ENCODE measurements at regions not wholly inside any gene's neighbourhood (a gene's known extent, or its start where the extent isn't known, plus 50 kb on each side); places are given as distances from the start of the nearest gene placed in this dataset.

DNA sequence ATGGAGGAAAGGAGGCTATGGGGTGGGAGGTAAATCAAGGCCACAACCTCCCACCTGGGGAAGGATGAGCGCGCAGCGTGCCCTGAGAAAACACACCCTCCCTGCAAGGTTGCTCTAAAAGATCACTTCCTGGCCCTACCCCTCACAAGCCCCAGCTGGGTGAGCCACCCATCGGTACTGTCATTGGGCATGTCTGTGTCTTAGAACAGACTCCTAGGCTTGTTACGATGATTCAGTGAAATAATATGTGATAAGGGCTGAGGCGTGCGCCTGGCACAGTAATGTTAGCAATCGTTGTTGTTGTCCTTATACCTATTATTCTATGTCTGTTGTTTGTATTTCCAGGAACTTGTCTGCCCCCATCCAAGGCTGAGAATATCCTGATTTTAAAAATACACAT lies 175.1 kb downstream of the ZFP36L2 start:
- DNase-seq, result no peak

- no peak for DNase-seq
These were observed 175.5 kb downstream of the ZFP36L2 start for GRCh38 chr2:43050866-43051265.

DNA sequence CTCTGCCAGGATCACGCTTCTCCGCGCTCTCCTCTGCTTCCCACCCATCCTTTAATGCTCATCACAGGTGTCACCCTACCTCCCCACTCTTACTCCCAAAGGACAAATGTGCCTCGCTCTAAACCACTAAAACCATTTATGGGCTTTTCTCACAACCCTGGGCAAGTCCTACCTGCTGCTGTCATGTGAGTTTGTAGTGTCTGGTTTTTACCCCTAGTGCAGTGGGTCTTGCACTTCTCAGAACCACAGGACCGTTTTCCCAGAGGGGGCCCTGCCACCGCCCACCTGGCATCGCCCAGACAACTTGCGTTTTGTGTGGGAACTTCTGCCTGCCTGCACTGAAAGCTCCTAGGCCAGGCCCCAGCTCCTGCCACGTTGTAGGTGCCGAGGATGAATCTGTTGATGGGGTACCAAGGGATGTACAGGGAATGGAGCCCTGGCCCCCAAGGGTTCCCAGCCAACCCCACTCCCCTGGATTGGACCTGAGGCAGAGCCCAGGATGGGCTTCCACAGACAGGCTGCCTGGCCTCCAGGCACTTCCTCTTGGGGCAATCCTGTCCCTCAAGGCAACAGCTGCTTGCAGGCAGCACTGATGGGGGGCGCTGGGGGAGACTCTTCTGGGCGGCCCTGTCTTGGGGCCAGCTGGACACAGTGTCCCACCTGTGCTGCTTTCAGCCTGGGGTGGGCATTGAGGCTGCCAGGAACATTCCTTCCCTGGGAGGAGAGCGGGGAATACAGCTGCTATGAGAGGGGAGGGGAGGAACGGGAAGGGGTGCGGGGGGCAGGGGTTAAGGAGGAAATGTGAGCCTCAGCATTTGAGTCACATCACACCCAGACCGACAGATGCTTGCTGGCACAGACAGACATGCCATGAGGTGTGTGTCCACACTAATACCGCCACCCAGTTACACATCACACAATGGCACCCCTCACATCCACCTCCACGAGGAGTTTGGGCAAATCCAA lies 176.3 kb downstream of the ZFP36L2 start:
- DNase-seq, result no peak

DNA sequence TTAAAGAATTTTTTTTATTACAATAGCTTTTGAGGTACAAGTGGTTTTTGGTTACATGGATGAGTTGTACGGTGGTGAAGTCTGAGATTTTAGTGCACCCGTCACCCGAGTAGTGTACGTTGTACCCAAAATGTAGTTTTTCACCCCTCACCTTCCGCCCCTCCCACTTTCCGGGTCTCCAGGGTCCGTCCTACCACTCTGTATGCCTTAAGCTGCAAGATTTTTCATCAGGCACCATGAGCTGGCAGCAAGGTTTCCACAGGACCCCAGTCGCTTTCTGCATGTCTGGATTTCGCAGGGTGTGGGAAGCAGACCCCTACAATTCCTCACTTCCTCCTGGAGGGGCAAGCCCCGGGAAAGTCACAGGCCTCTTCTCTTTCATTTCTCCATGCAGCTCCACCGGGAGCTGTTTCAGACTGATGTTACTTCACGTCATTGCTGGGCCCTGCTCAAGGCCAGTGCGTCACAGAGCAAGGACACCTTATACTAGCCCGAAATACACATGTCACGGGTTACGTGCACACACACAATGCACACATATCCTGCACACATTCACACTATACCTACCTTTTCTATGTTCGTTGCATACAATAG lies 179.1 kb downstream of the ZFP36L2 start:
- no peak for DNase-seq

GRCh38 chr2:43045866-43046265 lies 180.5 kb downstream of the ZFP36L2 start:
- no peak for DNase-seq

DNA sequence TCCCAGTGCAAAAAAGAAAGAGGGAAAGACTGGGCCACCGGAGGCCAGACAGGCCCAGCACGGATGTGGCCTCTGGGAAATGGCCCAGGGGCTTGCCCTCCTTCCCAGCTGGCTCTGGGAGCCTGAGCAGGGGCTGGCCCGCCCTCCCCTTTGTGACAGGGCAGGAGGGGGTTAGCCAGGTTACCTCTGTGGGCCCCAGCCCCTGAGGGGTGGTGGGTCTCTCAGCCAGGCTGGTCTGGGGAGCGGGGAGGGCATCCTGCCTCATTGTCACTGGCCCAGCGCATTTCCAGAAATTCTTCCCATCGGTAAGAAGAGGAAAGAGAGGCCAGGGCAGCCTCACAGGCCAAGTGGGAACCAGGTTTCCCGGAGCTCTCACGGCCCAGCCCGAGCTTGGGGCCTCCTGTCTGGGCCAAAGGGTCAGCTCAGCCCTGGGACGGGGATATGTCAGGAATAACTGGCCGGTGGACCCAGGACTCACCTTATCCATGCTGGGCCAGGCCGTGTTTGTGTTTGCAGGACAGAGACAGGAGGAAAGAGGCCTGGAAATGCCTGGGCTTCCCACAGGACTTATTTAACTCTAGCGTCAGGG lies 182.2 kb downstream of the ZFP36L2 start:
- DNase-seq, result no peak

GRCh38 chr2:43043553-43043870 lies 182.9 kb downstream of the ZFP36L2 start:
- no peak for DNase-seq

GRCh38 chr2:43041661-43042360 lies 184.6 kb downstream of the ZFP36L2 start:
- DNase-seq, result no peak

DNA sequence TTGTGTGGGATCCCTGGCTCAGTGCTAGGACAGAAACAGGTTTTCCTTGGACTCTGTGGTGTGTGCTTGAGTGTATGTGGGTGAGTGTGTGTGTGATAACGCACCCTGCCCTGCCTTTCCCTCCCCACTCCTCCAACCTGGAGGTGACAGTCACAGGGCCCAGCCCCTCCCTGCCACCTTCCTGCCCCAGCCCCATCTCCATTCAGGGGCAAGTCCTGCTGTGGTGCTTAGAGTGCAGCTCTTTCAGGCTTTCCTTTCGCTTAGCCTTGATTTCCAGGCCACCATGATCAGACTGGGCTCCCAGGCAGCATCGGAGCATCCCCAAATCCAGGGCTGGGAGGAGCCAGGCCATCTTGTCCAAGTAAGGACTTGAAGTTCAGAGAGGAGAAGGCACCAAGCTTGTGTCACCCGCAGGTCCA lies 185.2 kb downstream of the ZFP36L2 start:
- no peak for DNase-seq

DNA sequence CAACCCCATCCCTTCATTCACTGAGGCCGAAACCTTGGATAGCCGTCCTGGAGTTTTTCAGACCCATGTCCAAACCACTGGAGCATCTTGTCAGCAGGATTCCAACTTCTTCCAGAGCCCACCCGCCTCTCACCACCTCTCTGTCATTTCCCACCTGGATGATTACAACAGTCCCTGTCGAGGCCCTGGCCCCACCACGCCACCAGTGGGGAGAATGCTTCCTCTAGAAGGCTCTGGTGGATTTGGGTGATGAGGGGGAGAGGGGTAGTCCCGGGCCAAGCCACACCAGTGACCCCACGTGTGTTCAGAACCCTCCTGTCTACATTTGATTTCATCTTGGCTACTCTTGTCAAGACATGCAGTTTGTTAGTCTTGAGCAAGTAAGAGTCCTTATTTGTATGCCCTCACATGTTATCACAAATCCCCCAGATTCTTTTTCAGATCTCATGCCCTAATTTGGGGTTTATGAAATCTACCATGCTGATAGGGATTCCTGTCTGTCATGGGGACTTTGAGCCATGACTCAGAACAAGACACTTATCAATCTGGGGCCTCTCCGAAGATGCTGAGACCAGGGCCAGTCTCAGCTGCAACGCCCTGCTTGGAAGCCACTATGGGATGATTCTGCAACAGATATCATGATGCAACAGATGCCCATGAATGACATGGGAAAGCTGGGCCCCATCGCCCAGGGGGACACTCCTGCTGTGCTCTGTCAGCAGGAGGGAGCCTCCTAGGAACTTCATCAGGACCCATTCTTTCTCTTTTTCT lies 186.1 kb downstream of the ZFP36L2 start:
- DNase-seq, result no peak

DNA sequence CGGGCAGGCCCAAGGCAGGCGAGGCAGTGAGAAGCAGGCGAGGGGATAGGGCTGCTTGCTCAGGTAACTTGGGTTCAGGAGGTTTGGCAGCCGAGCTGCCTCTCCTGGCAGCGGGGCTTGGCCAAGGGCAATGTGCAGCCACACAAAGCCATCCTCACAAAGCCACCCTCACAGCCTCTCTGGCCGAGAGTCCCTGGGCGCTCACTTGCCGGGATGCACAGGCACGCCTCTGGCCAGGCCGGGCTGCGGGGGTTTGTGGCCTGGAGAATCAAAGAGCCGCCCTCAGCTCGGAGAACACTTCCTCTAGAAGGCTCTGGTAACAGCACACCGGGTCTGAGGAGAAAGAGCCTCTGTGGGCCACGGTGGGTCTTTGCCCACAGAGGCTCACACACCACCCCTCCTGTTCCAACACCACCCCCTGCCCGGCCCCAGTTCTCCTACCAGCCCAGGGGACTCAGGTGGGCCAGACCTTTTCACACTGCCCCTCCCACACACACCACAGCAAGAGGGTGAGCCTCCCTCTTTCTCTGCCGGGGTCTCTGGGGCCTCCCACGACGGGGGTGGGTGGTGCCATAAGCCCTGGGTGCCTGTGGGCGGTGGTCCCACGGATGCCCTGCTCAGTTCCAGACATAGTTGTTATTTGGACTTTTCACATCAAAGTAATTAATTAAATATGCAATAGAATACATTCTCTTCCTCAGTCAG lies 186.9 kb downstream of the ZFP36L2 start:
- DNase-seq, result no peak

DNA sequence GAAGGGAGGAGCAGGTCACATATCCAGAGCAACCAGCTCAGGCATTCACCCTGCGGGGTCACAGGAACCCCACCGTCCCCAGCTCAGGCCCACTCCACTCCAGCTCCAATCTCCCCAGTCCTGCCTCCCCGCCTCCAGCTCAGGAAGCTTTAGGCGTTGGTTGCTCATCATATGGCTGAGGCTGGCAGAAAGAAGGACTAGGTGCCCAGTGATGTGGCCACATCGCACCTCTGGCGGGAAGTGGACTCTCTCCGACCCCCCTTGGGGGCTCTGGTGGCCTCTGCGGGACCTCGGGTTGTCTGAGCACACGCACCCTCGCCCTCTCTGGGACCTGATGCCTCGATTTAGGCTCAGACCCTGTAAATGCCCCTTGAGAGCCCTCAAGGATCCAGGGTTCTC lies 187.7 kb downstream of the ZFP36L2 start:
- no peak for DNase-seq

- no peak for DNase-seq
These were observed 188.2 kb downstream of the ZFP36L2 start for GRCh38 chr2:43038034-43038695.

GRCh38 chr2:43035922-43036321 lies 190.5 kb downstream of the ZFP36L2 start:
- DNase-seq, result no peak

DNA sequence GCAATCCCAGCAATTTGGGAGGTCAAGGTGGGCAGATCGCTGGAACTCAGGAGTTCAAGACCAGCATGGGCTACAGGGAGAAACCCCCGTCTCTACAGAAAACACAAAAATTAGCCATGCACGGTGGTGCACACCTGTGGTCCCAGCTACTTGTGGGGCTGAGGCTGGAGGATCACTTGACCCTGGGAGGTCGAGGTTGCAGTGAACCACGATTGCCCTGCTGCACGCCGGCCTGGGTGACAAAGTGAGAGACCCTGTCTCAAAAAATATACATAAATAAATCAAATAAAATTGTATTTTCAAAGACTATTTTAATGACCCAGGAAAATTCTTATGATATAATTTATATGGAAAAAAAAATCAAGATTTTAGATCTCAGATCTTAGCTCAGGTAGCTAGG lies 191.5 kb downstream of the ZFP36L2 start:
- no peak for DNase-seq

DNA sequence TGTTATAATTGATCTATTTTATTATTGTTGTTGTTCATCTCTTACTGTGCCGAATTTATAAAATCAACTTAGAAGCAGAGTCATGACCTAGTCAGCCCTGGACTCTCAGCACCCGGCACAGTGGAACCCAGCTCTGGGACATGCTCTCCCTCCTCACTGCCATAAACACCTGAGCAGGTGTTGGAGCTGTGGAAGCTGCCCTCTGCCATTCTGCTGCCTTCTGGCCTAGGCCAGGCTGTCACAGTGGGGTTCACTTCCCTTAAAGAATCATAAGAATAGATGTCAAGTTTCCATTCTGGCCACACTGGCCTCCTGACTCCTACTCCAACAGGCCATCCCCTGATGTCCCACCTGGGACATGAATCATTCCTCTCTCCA lies 192.2 kb downstream of the ZFP36L2 start:
- DNase-seq, result no peak

- DNase-seq, result no peak
These were observed 192.8 kb downstream of the ZFP36L2 start for GRCh38 chr2:43033466-43034241.

DNA sequence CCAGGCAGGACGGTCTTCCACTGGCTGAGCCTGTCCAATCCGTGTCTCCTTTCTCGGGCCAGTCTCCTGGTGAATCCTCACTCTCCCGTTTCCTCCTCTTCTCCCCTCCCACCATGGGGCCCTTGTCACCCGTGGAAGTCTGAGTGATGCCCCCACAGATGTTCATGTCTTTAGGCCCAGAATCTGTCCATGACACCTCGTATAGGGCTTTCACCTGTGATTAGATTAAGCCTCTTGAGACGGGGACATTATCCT lies 193.5 kb downstream of the ZFP36L2 start:
- DNase-seq, result no peak

- no peak for DNase-seq
These were observed 194.0 kb downstream of the ZFP36L2 start for GRCh38 chr2:43032213-43033015.
